ENCODE measurements at regions not wholly inside any gene's neighbourhood (a gene's known extent, or its start where the extent isn't known, plus 50 kb on each side); places are given as distances from the start of the nearest gene placed in this dataset.

DNA sequence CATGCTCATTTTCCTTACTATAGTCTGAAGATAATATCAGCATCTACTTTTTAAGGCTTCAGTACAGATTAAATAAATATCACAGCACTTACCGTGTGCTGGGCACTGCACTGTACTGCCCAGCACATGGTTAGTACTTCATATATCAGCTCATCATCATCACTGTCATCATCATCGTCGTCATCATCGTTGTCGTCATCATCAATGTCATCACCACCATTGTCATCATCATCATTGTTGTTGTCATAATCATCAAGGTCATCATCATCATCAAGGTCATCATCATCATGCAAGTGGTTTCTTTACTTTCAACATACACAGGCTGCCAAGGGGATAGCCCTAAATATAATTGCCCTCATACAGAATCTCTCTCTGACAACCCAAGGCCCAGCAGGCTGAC is 275.1 kb downstream of the ABCC12 start:
- Histone ChIP-seq H3K27ac (no peak overlapping the region), H3K4me3 (no peak overlapping the region), H3K9me3 (no peaks in the 10 kb centered on the region), H3K4me1 (no peaks in the 10 kb centered on the region), H3K9ac (ENCODE audit: low read depth in 2 of 2, low read length in 2 of 2) (no peak overlapping the region), H3K36me3 (no peaks in the 10 kb centered on the region), H3K27me3 (no peaks in the 10 kb centered on the region)
- no peak for TF ChIP-seq CTCF (IDR thresholded peaks at IDR 0.05)
- DNase-seq, result no peak
- intact Hi-C loops (cut with DNase I), result no loop called here

DNA sequence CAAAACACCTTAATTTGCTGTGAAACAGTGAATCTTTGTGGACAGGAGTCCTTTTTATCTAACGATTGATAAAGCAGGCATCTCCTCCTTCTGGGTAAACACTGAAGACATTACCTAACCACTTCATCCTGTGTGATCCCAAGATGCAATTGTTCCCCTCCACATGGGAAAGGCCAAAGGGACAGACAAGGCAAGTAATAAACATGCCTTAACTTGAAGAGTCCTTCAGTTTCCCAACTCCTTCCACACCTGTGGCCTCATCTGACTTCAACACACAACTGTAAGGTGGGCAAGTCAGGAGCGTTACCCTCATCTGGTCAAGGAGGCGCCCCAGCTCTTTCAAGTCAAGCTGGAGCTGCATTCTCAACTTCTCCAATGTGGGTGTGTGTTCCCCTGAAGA is 278.6 kb downstream of the ABCC12 start:
- H3K9me3 ChIP-seq, result no peaks in the 10 kb centered on the region
- H3K36me3 ChIP-seq, result no peaks in the 10 kb centered on the region
- no peak overlapping the region for H3K27ac ChIP-seq
- intact Hi-C loops (cut with DNase I), result no loop called here
- H3K4me1 ChIP-seq, result no peaks in the 10 kb centered on the region
- H3K27me3 ChIP-seq, result no peaks in the 10 kb centered on the region
- no peak for TF ChIP-seq CTCF (IDR thresholded peaks at IDR 0.05)
- H3K4me3 ChIP-seq, result no peak overlapping the region
- no peak for DNase-seq
- H3K9ac ChIP-seq (ENCODE audit: low read depth in 2 of 2, low read length in 2 of 2), result no peak overlapping the region

GRCh38 chr16:47876511-47876910 is 279.3 kb downstream of the ABCC12 start:
- intact Hi-C loops (cut with DNase I), result no loop called here
- Histone ChIP-seq H3K4me1 (no peaks in the 10 kb centered on the region), H3K36me3 (no peaks in the 10 kb centered on the region), H3K4me3 (no peak overlapping the region), H3K9ac (ENCODE audit: low read depth in 2 of 2, low read length in 2 of 2) (no peak overlapping the region), H3K27me3 (no peaks in the 10 kb centered on the region), H3K9me3 (no peaks in the 10 kb centered on the region), H3K27ac (no peak overlapping the region)
- DNase-seq, result no peak
- no peak for TF ChIP-seq CTCF (IDR thresholded peaks at IDR 0.05)

- Histone ChIP-seq H3K9ac (ENCODE audit: low read depth in 2 of 2, low read length in 2 of 2) (no peak overlapping the region), H3K4me3 (no peak overlapping the region), H3K9me3 (no peaks in the 10 kb centered on the region), H3K27ac (no peak overlapping the region), H3K27me3 (no peaks in the 10 kb centered on the region), H3K36me3 (no peaks in the 10 kb centered on the region), H3K4me1 (no peaks in the 10 kb centered on the region)
- TF ChIP-seq CTCF (IDR thresholded peaks at IDR 0.05), result no peak
- no peak for DNase-seq
- intact Hi-C loops (cut with DNase I), result no loop called here
Observed at GRCh38 chr16:47873434-47873833, 282.4 kb downstream of the ABCC12 start.

GRCh38 chr16:47872225-47872624 is 283.6 kb downstream of the ABCC12 start:
- Histone ChIP-seq H3K4me1 (no peaks in the 10 kb centered on the region), H3K4me3 (no peak overlapping the region), H3K27ac (no peak overlapping the region), H3K27me3 (no peaks in the 10 kb centered on the region), H3K9me3 (no peaks in the 10 kb centered on the region), H3K36me3 (no peaks in the 10 kb centered on the region), H3K9ac (ENCODE audit: low read depth in 2 of 2, low read length in 2 of 2) (no peak overlapping the region)
- TF ChIP-seq CTCF (IDR thresholded peaks at IDR 0.05), result no peak
- intact Hi-C loops (cut with DNase I), result no loop called here
- DNase-seq, result no peak

DNA sequence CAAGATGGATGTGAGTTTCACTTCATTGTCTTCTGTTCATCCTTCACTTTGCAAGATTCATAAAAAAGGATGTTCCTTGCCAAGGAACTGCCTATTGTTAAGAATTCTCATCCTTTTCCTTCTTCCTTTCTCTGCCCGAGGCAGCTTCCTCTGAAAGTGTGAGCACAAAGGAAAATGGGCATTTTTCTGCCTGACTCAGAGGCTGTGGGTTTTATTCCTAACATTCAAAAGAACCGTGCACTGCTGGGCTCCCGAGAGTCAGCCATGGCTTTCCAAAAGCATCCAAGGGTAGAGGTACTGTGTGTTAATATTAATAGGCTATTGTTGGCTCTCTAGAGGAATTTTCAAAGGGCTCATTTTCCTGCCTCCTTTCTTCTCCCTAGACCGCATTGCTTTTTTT is 289.4 kb downstream of the ABCC12 start:
- Histone ChIP-seq H3K27me3 (no peaks in the 10 kb centered on the region), H3K4me1 (no peaks in the 10 kb centered on the region), H3K4me3 (no peak overlapping the region), H3K9ac (ENCODE audit: low read depth in 2 of 2, low read length in 2 of 2) (no peak overlapping the region), H3K9me3 (no peaks in the 10 kb centered on the region), H3K36me3 (no peaks in the 10 kb centered on the region), H3K27ac (no peak overlapping the region)
- no peak for TF ChIP-seq CTCF (IDR thresholded peaks at IDR 0.05)
- intact Hi-C loops (cut with DNase I), result no loop called here
- no peak for DNase-seq
